H9 (cell line): ENCODE measurements at regions not wholly inside any gene's neighbourhood (a gene's known extent, or its start where the extent isn't known, plus 50 kb on each side); places are given as distances from the start of the nearest gene placed in this dataset.

ENCODE experiments used
- DNase-seq: peaks from one replicate; pipeline ENCODE4 v3.0.0-alpha.2; 2017
- H2AFZ ChIP-seq: one replicate; pipeline ENCODE4 v1.6.1; 2013; ENCODE audit warnings: mild to moderate bottlenecking, low read length, control low read depth, moderate library complexity
- H2AK5ac ChIP-seq: 2 replicates; pipeline ENCODE4 v1.6.1; 2013; ENCODE audit warnings: low read length, control low read depth, mixed read lengths; ENCODE audit not compliant: insufficient read length
- H2BK120ac ChIP-seq: one replicate; pipeline ENCODE4 v1.6.1; 2013; ENCODE audit warnings: low read depth, mild to moderate bottlenecking, low read length, control low read depth, inconsistent platforms; ENCODE audit not compliant: poor library complexity, severe bottlenecking
- H2BK12ac ChIP-seq: 2 replicates; pipeline ENCODE4 v1.6.1; 2013; ENCODE audit warnings: low read length, control low read depth, mixed read lengths, low read depth; ENCODE audit not compliant: insufficient read length
- H2BK15ac ChIP-seq: 2 replicates; pipeline ENCODE4 v1.6.1; 2013; ENCODE audit warnings: low read depth, low read length, control low read depth
- H2BK20ac ChIP-seq: one replicate; pipeline ENCODE4 v1.6.1; 2013; ENCODE audit warnings: low read depth, mild to moderate bottlenecking, low read length, control low read depth, inconsistent platforms; ENCODE audit not compliant: poor library complexity, severe bottlenecking
- H2BK5ac ChIP-seq: 2 replicates; pipeline ENCODE4 v1.6.1; 2013; ENCODE audit warnings: low read length, control low read depth, mixed read lengths; ENCODE audit not compliant: insufficient read length
- H3K14ac ChIP-seq: 2 replicates; pipeline ENCODE4 v1.6.1; 2013; ENCODE audit warnings: low read length, control low read depth; ENCODE audit not compliant: insufficient read depth
- H3K18ac ChIP-seq: 2 replicates; pipeline ENCODE4 v1.6.1; 2013; ENCODE audit warnings: low read depth, mild to moderate bottlenecking, mixed read lengths, low read length, control low read depth; ENCODE audit not compliant: insufficient read length
- H3K23ac ChIP-seq: 2 replicates; pipeline ENCODE4 v1.6.1; 2013; ENCODE audit warnings: low read length, control low read depth, mixed read lengths, low read depth; ENCODE audit not compliant: insufficient read length
- H3K23me2 ChIP-seq: 2 replicates; pipeline ENCODE4 v1.6.1; 2013; ENCODE audit warnings: low read depth, mild to moderate bottlenecking, mixed read lengths, low read length, control low read depth; ENCODE audit not compliant: insufficient read length, poor library complexity, severe bottlenecking
- H3K27ac ChIP-seq: 2 replicates; pipeline ENCODE4 v1.5.1; 2013; ENCODE audit warnings: low read length, control low read depth, mixed read lengths, low read depth; ENCODE audit not compliant: insufficient read length
- H3K27me3 ChIP-seq: 2 replicates; pipeline ENCODE4 v1.6.1; 2013; ENCODE audit warnings: low read length, control low read depth, inconsistent platforms; ENCODE audit not compliant: insufficient read depth
- H3K4ac ChIP-seq: 2 replicates; pipeline ENCODE4 v1.6.1; 2013; ENCODE audit warnings: low read depth, mild to moderate bottlenecking, control low read depth, inconsistent platforms, low read length, moderate library complexity
- H3K4me1 ChIP-seq: 2 replicates; pipeline ENCODE4 v1.6.1; 2013; ENCODE audit warnings: low read length, control low read depth, inconsistent platforms; ENCODE audit not compliant: insufficient read depth
- H3K4me2 ChIP-seq: 2 replicates; pipeline ENCODE4 v1.6.1; 2013; ENCODE audit warnings: low read length, control low read depth, mixed read lengths; ENCODE audit not compliant: insufficient read length, insufficient read depth
- H3K56ac ChIP-seq: 2 replicates; pipeline ENCODE4 v1.6.1; 2013; ENCODE audit warnings: low read depth, mild to moderate bottlenecking, mixed read lengths, low read length, control low read depth; ENCODE audit not compliant: insufficient read length
- H3K79me1 ChIP-seq: 2 replicates; pipeline ENCODE4 v1.6.1; 2013; ENCODE audit warnings: low read depth, mild to moderate bottlenecking, moderate library complexity, low read length, control low read depth, inconsistent platforms; ENCODE audit not compliant: insufficient read depth, poor library complexity, severe bottlenecking
- H3K79me2 ChIP-seq: 2 replicates; pipeline ENCODE4 v1.6.1; 2013; ENCODE audit warnings: low read length, control low read depth, inconsistent platforms; ENCODE audit not compliant: insufficient read depth
- H3K9ac ChIP-seq: 2 replicates; pipeline ENCODE4 v1.6.1; 2013; ENCODE audit warnings: low read length, control low read depth, mixed read lengths; ENCODE audit not compliant: insufficient read length; ENCODE audit errors: extremely low read depth
- H3K9me3 ChIP-seq: one replicate; pipeline ENCODE4 v1.6.1; 2013; ENCODE audit warnings: low read depth, low read length, inconsistent platforms; ENCODE audit not compliant: control insufficient read depth
- H3T11ph ChIP-seq: one replicate; pipeline ENCODE4 v1.6.1; 2013; ENCODE audit warnings: mild to moderate bottlenecking, low read length, control low read depth, inconsistent platforms
- H4K20me1 ChIP-seq: one replicate; pipeline ENCODE4 v1.6.1; 2013; ENCODE audit not compliant: control insufficient read depth, insufficient read length, insufficient read depth
- H4K5ac ChIP-seq: 2 replicates; pipeline ENCODE4 v1.6.1; 2013; ENCODE audit warnings: low read depth, mild to moderate bottlenecking, mixed read lengths, low read length, control low read depth; ENCODE audit not compliant: insufficient read length
- H4K8ac ChIP-seq: replicated peaks from 2 replicates; pipeline ENCODE4 v1.6.1; 2013; ENCODE audit warnings: low read length, control low read depth, mixed read lengths, low read depth; ENCODE audit not compliant: insufficient read length
- H4K91ac ChIP-seq: 2 replicates; pipeline ENCODE4 v1.6.1; 2013; ENCODE audit warnings: low read depth, mild to moderate bottlenecking, moderate library complexity, mixed read lengths, low read length, control low read depth; ENCODE audit not compliant: insufficient read length
- H3K27ac Mint-ChIP-seq, 3 experiments: 2 replicates in 2 of 3; 3 replicates in 1 of 3; pipeline ENCODE4 v1.8.0; 2020 to 2021; ENCODE audit warnings: mixed read lengths in 3 of 3, mild to moderate bottlenecking in 1 of 3, moderate library complexity in 1 of 3
- H3K27me3 Mint-ChIP-seq: 2 replicates; pipeline ENCODE4 v1.8.0; 2021; ENCODE audit warnings: low read depth, mild to moderate bottlenecking, moderate library complexity, mixed read lengths
- H3K36me3 Mint-ChIP-seq, 3 experiments: 2 replicates in 2 of 3; 3 replicates in 1 of 3; pipeline ENCODE4 v1.8.0; 2020 to 2021; ENCODE audit warnings: low read depth in 3 of 3, mixed read lengths in 3 of 3; ENCODE audit not compliant: insufficient read depth in 1 of 3
- H3K4me1 Mint-ChIP-seq, 2 experiments: 2 replicates each; pipeline ENCODE4 v1.8.0; 2020; ENCODE audit warnings: mixed read lengths in 2 of 2
- H3K4me3 Mint-ChIP-seq, 2 experiments: 2 replicates in 1 of 2; 3 replicates in 1 of 2; pipeline ENCODE4 v1.8.0; 2020 to 2021; ENCODE audit warnings: mild to moderate bottlenecking in 2 of 2, mixed read lengths in 2 of 2, moderate library complexity in 1 of 2
- H3K9me3 Mint-ChIP-seq, 2 experiments: 2 replicates in 1 of 2; 3 replicates in 1 of 2; pipeline ENCODE4 v1.8.0; 2020; ENCODE audit warnings: mild to moderate bottlenecking in 2 of 2, mixed read lengths in 2 of 2, moderate library complexity in 1 of 2
- WGBS: extraction: QIAGEN DNeasy Blood & Tissue Kit; methylation state at CpG from one replicate; pipeline ENCODE4 v1.1.7; 2013; ENCODE audit warnings: missing lambda C conversion rate, low lambda C conversion rate, mixed read lengths; ENCODE audit not compliant: insufficient read length; ENCODE audit errors: extremely low coverage; 5-methylcytosine and 5-hydroxymethylcytosine counted together
- TF ChIP-seq, protein P1 (sequence below): fragments of 200-600 bp; sonication (generic); conservative IDR thresholded peaks from 3 replicates; pipeline ENCODE4 v1.8.0; 2021; ENCODE audit warnings: antibody characterized with exemption, mild to moderate bottlenecking

DNA sequence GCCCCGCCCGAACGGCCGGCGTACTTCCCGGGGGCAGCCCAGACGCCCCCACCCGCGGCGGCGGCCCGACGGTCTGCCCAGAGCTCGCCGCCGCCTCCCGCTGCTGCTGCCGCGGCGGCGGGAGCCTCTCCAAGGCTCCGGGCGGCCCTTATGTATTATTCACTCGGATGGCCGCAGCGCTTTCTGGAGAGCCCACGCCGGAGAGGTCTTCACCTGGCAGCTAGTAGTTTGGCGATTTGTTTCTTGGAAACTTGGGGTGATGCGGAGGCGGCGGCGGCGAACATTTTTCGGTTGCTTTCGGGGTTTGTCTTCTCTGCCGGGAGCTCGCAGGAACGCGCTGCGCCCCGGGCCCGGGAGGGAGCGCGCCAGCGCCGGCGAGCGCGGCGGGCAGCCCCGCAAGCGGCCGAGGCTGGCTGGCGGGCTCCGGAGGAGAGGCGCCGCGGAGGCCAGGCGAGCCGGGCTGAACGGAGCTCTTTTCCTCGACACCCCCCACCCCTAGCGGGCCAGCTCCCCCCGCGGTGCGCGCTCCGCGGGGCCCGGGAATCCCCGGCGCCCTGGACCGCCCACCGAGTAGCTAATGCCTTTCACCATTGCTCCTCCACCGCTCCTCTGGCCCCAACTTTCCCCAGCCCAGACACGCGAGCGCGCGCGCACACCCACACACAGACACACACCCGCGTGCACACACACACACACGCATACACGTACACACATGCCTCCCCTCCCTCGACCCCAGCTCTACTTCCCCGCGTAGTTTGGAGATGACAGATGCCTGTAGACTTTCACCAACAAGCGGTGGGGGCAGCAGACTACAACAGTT lies 113.5 kb downstream of the DHX15 start:
- no peak overlapping the region for H4K8ac ChIP-seq
- no peak overlapping the region for H3K23ac ChIP-seq
- peaks cover 4% of the 10 kb centered on the region; the same call in 1 of the 2 replicates for H3K4me1 ChIP-seq
- H3K79me2 ChIP-seq, result no peaks in the 10 kb centered on the region
- no peak overlapping the region for H2BK15ac ChIP-seq
- no peak overlapping the region for H2BK12ac ChIP-seq
- H4K5ac ChIP-seq, result no peak overlapping the region
- no peak overlapping the region for H2AK5ac ChIP-seq
- H3K18ac ChIP-seq, result no peak overlapping the region
- H2BK20ac ChIP-seq, result no peak overlapping the region
- DNase-seq, result peak; percentile 43
- H4K91ac ChIP-seq, result no peak overlapping the region
- peak overlapping the region; percentile 87 for H3K4me2 ChIP-seq
- H3T11ph ChIP-seq, result no peak overlapping the region
- Mint-ChIP-seq H3K27me3 (peaks cover 57% of the 10 kb centered on the region), H3K36me3 (peaks cover 0 to 11% (median 0%) of the 10 kb centered on the region in 3 experiments; a peak in 4 of 7 replicates), H3K4me1 (peaks cover 34 to 46% of the 10 kb centered on the region in 2 experiments), H3K27ac (peak overlapping the region in 1 of 3 experiments; percentile 92; a peak in 1 of 7 replicates), H3K9me3 (no peaks in the 10 kb centered on the region; a peak in 2 of 5 replicates), H3K4me3 (peak overlapping the region; percentile 93 to 97)
- H3K4ac ChIP-seq, result no peak overlapping the region
- H3K27ac ChIP-seq, result no peak overlapping the region
- peaks cover 22% of the 10 kb centered on the region for H3K23me2 ChIP-seq
- H3K79me1 ChIP-seq, result no peaks in the 10 kb centered on the region
- no peak overlapping the region for H2BK5ac ChIP-seq
- H3K9ac ChIP-seq, result no peak overlapping the region
- H2BK120ac ChIP-seq, result no peak overlapping the region
- TF ChIP-seq, protein P1, sequence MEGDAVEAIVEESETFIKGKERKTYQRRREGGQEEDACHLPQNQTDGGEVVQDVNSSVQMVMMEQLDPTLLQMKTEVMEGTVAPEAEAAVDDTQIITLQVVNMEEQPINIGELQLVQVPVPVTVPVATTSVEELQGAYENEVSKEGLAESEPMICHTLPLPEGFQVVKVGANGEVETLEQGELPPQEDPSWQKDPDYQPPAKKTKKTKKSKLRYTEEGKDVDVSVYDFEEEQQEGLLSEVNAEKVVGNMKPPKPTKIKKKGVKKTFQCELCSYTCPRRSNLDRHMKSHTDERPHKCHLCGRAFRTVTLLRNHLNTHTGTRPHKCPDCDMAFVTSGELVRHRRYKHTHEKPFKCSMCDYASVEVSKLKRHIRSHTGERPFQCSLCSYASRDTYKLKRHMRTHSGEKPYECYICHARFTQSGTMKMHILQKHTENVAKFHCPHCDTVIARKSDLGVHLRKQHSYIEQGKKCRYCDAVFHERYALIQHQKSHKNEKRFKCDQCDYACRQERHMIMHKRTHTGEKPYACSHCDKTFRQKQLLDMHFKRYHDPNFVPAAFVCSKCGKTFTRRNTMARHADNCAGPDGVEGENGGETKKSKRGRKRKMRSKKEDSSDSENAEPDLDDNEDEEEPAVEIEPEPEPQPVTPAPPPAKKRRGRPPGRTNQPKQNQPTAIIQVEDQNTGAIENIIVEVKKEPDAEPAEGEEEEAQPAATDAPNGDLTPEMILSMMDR, result no peak; the same call in 2 of the 3 replicates
- peaks cover 4% of the 10 kb centered on the region; the same call in 1 of the 2 replicates for H3K27me3 ChIP-seq
- H3K9me3 ChIP-seq, result no peaks in the 10 kb centered on the region
- no peaks in the 10 kb centered on the region for H4K20me1 ChIP-seq
- H3K56ac ChIP-seq, result no peak overlapping the region
- WGBS, result no CpG with 5 or more reads among the region's 90 CpGs
- no peak overlapping the region for H2AFZ ChIP-seq
- no peak overlapping the region for H3K14ac ChIP-seq
